ENCODE measurements at regions not wholly inside any gene's neighbourhood (a gene's known extent, or its start where the extent isn't known, plus 50 kb on each side); places are given as distances from the start of the nearest gene placed in this dataset.

DNA sequence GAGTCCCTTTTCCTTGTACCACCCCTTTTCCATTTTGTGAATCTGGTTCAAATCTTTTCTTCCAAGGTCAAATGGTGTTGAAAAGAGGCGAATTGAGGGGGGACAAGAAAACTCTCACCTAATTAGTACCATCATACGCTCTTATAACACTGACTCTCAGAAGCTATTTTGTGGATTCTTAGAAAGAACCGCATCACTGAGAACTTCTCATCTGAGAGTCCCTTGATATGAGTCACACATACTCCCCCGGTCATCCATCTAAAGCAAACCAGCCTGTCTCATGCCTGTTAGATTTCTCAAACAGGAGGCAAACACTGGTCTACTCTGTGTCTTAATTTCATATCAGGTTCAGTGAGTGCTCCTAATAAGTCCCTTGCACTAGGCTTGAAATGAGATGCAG lies 76.5 kb upstream of the SPRED1 start:
- DNase-seq (ENCODE audit: low read depth) = peak; percentile 76
- no peak overlapping the region for H3K4me3 ChIP-seq (ENCODE audit: low read depth, low read length)
- no peak for TF ChIP-seq CTCF (conservative IDR thresholded peaks at IDR 0.05; ENCODE audit: low read depth, low read length)

GRCh38 chr15:38176691-38177090 lies 75.9 kb upstream of the SPRED1 start:
- no peak overlapping the region for H3K4me3 ChIP-seq (ENCODE audit: low read depth, low read length)
- no peak for TF ChIP-seq CTCF (conservative IDR thresholded peaks at IDR 0.05; ENCODE audit: low read depth, low read length)
- no peak for DNase-seq (ENCODE audit: low read depth)

GRCh38 chr15:38182900-38183299 lies 69.7 kb upstream of the SPRED1 start:
- TF ChIP-seq CTCF (conservative IDR thresholded peaks at IDR 0.05; ENCODE audit: low read depth, low read length) = no peak
- no peak overlapping the region for H3K4me3 ChIP-seq (ENCODE audit: low read depth, low read length)
- DNase-seq (ENCODE audit: low read depth) = no peak

DNA sequence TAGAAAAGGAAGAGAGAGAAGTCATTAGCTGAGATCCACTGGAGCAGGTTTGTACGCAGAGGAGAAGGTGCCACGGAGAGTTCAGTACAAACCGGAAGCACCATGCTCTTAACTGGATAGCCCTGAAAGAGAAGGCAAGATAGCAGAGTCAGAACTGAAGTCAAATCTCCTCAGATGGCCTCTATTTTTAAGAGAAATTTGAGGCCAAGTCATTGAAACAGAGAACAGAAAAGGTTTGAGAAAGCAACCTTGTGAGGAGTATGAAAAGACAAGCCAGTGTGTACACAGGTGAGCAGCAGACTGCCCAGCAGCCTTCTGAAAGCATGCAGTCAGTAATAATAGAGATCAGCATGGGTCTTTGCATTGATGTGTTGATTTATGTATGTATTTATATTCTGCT lies 66.1 kb upstream of the SPRED1 start:
- no peak overlapping the region for H3K4me3 ChIP-seq (ENCODE audit: low read depth, low read length)
- DNase-seq (ENCODE audit: low read depth) = no peak
- TF ChIP-seq CTCF (conservative IDR thresholded peaks at IDR 0.05; ENCODE audit: low read depth, low read length) = no peak

- TF ChIP-seq CTCF (conservative IDR thresholded peaks at IDR 0.05; ENCODE audit: low read depth, low read length) = no peak
- peak; percentile 42 for DNase-seq (ENCODE audit: low read depth)
- no peak overlapping the region for H3K4me3 ChIP-seq (ENCODE audit: low read depth, low read length)
These were observed 64.9 kb upstream of the SPRED1 start for GRCh38 chr15:38187630-38188313.

DNA sequence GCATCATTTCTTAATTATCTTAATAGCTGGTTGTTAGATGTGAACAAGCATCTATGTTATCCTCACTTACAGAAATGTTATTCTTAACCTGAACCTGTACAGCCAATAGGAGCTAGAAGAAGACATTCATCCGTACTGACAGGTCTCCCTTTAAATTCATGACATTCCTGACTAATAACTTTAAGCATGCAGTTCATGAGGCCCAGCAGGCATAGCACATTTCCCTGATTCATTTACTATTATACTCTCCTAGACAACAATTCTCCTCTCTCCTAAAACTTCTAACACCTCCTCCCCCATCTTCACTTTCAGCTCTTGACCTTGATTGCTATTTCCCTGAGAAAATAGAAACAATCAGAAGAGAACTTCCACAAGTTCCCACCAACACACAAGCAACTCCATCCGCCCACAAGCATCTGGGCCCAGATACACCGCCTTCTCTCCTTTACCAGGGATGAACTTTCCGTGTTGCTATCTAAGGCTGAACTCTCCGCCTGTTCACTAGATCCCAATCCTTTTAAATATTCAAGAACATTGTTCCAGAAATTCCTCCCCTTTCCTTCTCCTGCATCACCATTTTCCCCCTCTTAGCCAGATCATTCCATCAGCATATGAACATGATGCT lies 62.9 kb upstream of the SPRED1 start:
- no peak overlapping the region for H3K4me3 ChIP-seq (ENCODE audit: low read depth, low read length)
- no peak for DNase-seq (ENCODE audit: low read depth)
- TF ChIP-seq CTCF (conservative IDR thresholded peaks at IDR 0.05; ENCODE audit: low read depth, low read length) = no peak

- no peak for DNase-seq (ENCODE audit: low read depth)
- no peak overlapping the region for H3K4me3 ChIP-seq (ENCODE audit: low read depth, low read length)
- TF ChIP-seq CTCF (conservative IDR thresholded peaks at IDR 0.05; ENCODE audit: low read depth, low read length) = no peak
These were observed 62.1 kb upstream of the SPRED1 start for GRCh38 chr15:38190501-38190900.

Data from epithelial cell of proximal tubule (primary cell).